HEK293 (cell line): ENCODE measurements at regions not wholly inside any gene's neighbourhood (a gene's known extent, or its start where the extent isn't known, plus 50 kb on each side); places are given as distances from the start of the nearest gene placed in this dataset.

Source experiments
- CTCF ChIA-PET: fragments of 350-600 bp; formaldehyde crosslinking; extraction: SDS; loops from one replicate; lab custom pipeline; 2021; ENCODE audit warnings: antibody characterized with exemption; lab: Yijun Ruan, JAX
- POLR2A ChIA-PET: fragments of 300-600 bp; formaldehyde crosslinking; extraction: SDS; loops from one replicate; lab custom pipeline; 2020; ENCODE audit warnings: antibody characterized with exemption, inconsistent platforms; lab: Yijun Ruan, JAX
- H3K27ac ChIP-seq: fragments of 200-500 bp; sonication (Bioruptor generic); 2 replicates; pipeline ENCODE4 v1.5.1; 2014; ENCODE audit warnings: low read depth, low read length, control low read depth, inconsistent platforms; ENCODE audit errors: extremely low read depth
- H3K36me3 ChIP-seq, 2 experiments: fragments of 200-500 bp in 1 of 2; sonication (Bioruptor generic) in 1 of 2; 1 replicate in 1 of 2; 2 replicates in 1 of 2; pipeline ENCODE4 v1.5.1; 2014 to 2017; ENCODE audit warnings: inconsistent platforms in 2 of 2, low read length in 2 of 2; ENCODE audit not compliant: control insufficient read depth in 2 of 2, insufficient read depth in 1 of 2
- H3K4me1 ChIP-seq: fragments of 200-500 bp; sonication (Bioruptor generic); 2 replicates; pipeline ENCODE4 v1.5.1; 2014; ENCODE audit warnings: mild to moderate bottlenecking, low read length, inconsistent platforms; ENCODE audit not compliant: control insufficient read depth, insufficient read depth
- H3K4me3 ChIP-seq: 2 replicates; pipeline ENCODE4 v1.5.1; 2011; ENCODE audit warnings: low read depth, mild to moderate bottlenecking, control low read depth, low read length, moderate library complexity
- H3K9me3 ChIP-seq: fragments of 200-500 bp; sonication (Bioruptor generic); 2 replicates; pipeline ENCODE4 v1.5.1; 2014; ENCODE audit warnings: low read depth, low read length, inconsistent platforms; ENCODE audit not compliant: control insufficient read depth, insufficient read depth
- HOXC10 ChIP-seq: sonication (generic); formaldehyde crosslinking; IDR thresholded peaks from 2 replicates; pipeline ENCODE4 v1.8.1; 2023; ENCODE audit warnings: mild to moderate bottlenecking, missing genetic modification reagents
- KLF1 ChIP-seq: fragments of 450-650 bp; formaldehyde crosslinking; IDR thresholded peaks from 2 replicates; pipeline ENCODE4 v1.5.1; 2016; ENCODE audit warnings: missing biosample characterization, missing genetic modification characterization
- KLF16 ChIP-seq: fragments of 450-650 bp; formaldehyde crosslinking; IDR thresholded peaks from 2 replicates; pipeline ENCODE4 v1.5.1; 2017; ENCODE audit warnings: missing biosample characterization, missing genetic modification characterization
- KLF7 ChIP-seq: fragments of 450-650 bp; formaldehyde crosslinking; IDR thresholded peaks from 2 replicates; pipeline ENCODE4 v1.5.1; 2016; ENCODE audit warnings: missing biosample characterization, missing genetic modification characterization, borderline replicate concordance
- MYNN ChIP-seq: fragments of 450-650 bp; formaldehyde crosslinking; IDR thresholded peaks from 2 replicates; pipeline ENCODE4 v1.5.1; 2016; ENCODE audit warnings: missing biosample characterization, missing genetic modification characterization, borderline replicate concordance
- ZBTB7A ChIP-seq: fragments of 450-650 bp; formaldehyde crosslinking; IDR thresholded peaks from 2 replicates; pipeline ENCODE4 v1.5.1; 2016; ENCODE audit warnings: low read depth, missing biosample characterization, missing genetic modification characterization
- ZEB2 ChIP-seq: fragments of 450-650 bp; formaldehyde crosslinking; IDR thresholded peaks from 2 replicates; pipeline ENCODE4 v1.5.1; 2016; ENCODE audit warnings: missing biosample characterization, missing genetic modification characterization
- ZNF138 ChIP-seq: fragments of 450-650 bp; formaldehyde crosslinking; IDR thresholded peaks from 2 replicates; pipeline ENCODE4 v1.5.1; 2016; ENCODE audit warnings: missing biosample characterization, missing genetic modification characterization, borderline replicate concordance
- ZNF146 ChIP-seq: fragments of 450-650 bp; formaldehyde crosslinking; IDR thresholded peaks from 2 replicates; pipeline ENCODE4 v1.5.1; 2016; ENCODE audit warnings: missing biosample characterization, missing genetic modification characterization
- ZNF175 ChIP-seq: fragments of 450-650 bp; formaldehyde crosslinking; IDR thresholded peaks from 2 replicates; pipeline ENCODE4 v1.5.1; 2016; ENCODE audit warnings: missing biosample characterization, missing genetic modification characterization
- ZNF211 ChIP-seq: fragments of 450-650 bp; formaldehyde crosslinking; IDR thresholded peaks from 2 replicates; pipeline ENCODE4 v1.5.1; 2016; ENCODE audit warnings: low read depth, missing biosample characterization, missing genetic modification characterization
- ZNF221 ChIP-seq: fragments of 450-650 bp; formaldehyde crosslinking; IDR thresholded peaks from 2 replicates; pipeline ENCODE4 v1.5.1; 2017; ENCODE audit warnings: missing biosample characterization, missing genetic modification characterization, borderline replicate concordance
- ZNF239 ChIP-seq: fragments of 450-650 bp; formaldehyde crosslinking; IDR thresholded peaks from 2 replicates; pipeline ENCODE4 v1.5.1; 2016; ENCODE audit warnings: missing biosample characterization, missing genetic modification characterization
- ZNF362 ChIP-seq: fragments of 450-650 bp; formaldehyde crosslinking; IDR thresholded peaks from 2 replicates; pipeline ENCODE4 v1.5.1; 2016; ENCODE audit warnings: missing biosample characterization, missing genetic modification characterization
- ZNF391 ChIP-seq: fragments of 450-650 bp; formaldehyde crosslinking; IDR thresholded peaks from 2 replicates; pipeline ENCODE4 v1.5.1; 2016; ENCODE audit warnings: low read depth, missing biosample characterization, missing genetic modification characterization, borderline replicate concordance
- ZNF514 ChIP-seq: fragments of 450-650 bp; formaldehyde crosslinking; IDR thresholded peaks from 2 replicates; pipeline ENCODE4 v1.5.1; 2016; ENCODE audit warnings: missing biosample characterization, missing genetic modification characterization
- ZNF610 ChIP-seq: fragments of 450-650 bp; formaldehyde crosslinking; IDR thresholded peaks from 2 replicates; pipeline ENCODE4 v1.5.1; 2016; ENCODE audit warnings: missing biosample characterization, missing genetic modification characterization, borderline replicate concordance
- ZNF621 ChIP-seq: fragments of 450-650 bp; formaldehyde crosslinking; IDR thresholded peaks from 2 replicates; pipeline ENCODE4 v1.5.1; 2017; ENCODE audit warnings: missing biosample characterization, missing genetic modification characterization
- ZNF624 ChIP-seq: fragments of 450-650 bp; formaldehyde crosslinking; IDR thresholded peaks from 2 replicates; pipeline ENCODE4 v1.5.1; 2017; ENCODE audit warnings: missing biosample characterization, missing genetic modification characterization
- ZNF645 ChIP-seq: fragments of 450-650 bp; formaldehyde crosslinking; IDR thresholded peaks from 2 replicates; pipeline ENCODE4; 2016; ENCODE audit warnings: missing biosample characterization, missing genetic modification characterization
- TF ChIP-seq, protein P1 (sequence below): fragments of 450-650 bp; formaldehyde crosslinking; IDR thresholded peaks from 2 replicates; pipeline ENCODE4 v1.5.1; 2016; ENCODE audit warnings: missing biosample characterization, missing genetic modification characterization
- TF ChIP-seq, protein P2 (sequence below): fragments of 450-650 bp; IDR thresholded peaks from 2 replicates; pipeline ENCODE4 v1.5.1; 2018; ENCODE audit warnings: missing biosample characterization, missing genetic modification characterization
- TF ChIP-seq, protein P3 (sequence below): fragments of 450-650 bp; formaldehyde crosslinking; IDR thresholded peaks from 2 replicates; pipeline ENCODE4 v1.5.1; 2016; ENCODE audit warnings: missing biosample characterization, missing genetic modification characterization

DNA sequence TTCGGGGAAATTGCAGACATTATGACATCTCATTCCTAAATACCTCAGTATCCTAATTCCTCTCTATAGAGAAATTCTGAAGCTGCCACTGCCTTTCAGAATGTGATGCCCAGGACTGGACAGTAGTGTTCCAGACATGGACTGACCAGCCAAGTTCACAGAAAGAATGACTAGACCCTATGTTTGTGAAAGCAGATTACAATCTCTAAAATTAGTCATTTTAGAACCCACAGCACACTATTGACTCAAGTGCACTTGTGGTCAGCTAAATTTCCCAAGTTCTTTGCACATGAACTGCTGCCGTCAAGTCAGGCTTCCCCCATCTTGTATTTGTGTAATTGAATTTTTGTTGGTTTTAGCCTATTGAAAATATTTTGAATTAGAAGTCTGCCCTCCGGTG lies 81.0 kb upstream of the ESX1 start (continued):
- TF ChIP-seq ZNF610 (tag by site-specific recombination) (no peak), ZNF645 (no peak), KLF1 (tag by site-specific recombination) (no peak), MYNN (tag by site-specific recombination) (no peak), KLF7 (tag by site-specific recombination) (no peak), ZNF362 (tag by site-specific recombination) (no peak)

DNA sequence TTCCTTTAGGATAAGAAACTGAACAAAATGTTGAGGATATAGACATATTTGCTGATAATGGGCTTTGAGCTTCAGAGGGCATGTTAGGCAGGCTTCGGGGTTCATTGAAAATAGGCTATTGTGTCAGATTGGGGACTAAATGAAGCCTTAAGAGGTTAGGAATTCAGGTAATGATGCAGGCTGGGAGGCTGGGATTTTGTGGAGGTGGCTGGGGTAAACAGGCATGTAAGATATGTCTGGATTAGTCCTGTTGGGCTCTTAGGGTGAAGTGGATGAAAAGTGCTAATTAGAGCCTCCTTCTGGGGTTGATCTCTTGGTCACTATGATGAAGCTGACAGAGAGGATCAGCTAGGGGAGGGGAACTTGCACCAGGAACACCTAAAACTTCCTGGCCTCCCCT lies 80.2 kb upstream of the ESX1 start:
- no peak overlapping the region for H3K4me3 ChIP-seq
- ChIA-PET POLR2A (no interaction called here), CTCF (interaction anchor here (0.7 to 1.3 kb wide), 4 partner anchors 25 to 241 kb away, joined by 3 to 6 read pairs (median 3); no protein-coding TSS in a partner anchor)
- H3K4me1 ChIP-seq: no peaks in the 10 kb centered on the region
- H3K36me3 ChIP-seq: no peaks in the 10 kb centered on the region
- TF ChIP-seq, protein P1, sequence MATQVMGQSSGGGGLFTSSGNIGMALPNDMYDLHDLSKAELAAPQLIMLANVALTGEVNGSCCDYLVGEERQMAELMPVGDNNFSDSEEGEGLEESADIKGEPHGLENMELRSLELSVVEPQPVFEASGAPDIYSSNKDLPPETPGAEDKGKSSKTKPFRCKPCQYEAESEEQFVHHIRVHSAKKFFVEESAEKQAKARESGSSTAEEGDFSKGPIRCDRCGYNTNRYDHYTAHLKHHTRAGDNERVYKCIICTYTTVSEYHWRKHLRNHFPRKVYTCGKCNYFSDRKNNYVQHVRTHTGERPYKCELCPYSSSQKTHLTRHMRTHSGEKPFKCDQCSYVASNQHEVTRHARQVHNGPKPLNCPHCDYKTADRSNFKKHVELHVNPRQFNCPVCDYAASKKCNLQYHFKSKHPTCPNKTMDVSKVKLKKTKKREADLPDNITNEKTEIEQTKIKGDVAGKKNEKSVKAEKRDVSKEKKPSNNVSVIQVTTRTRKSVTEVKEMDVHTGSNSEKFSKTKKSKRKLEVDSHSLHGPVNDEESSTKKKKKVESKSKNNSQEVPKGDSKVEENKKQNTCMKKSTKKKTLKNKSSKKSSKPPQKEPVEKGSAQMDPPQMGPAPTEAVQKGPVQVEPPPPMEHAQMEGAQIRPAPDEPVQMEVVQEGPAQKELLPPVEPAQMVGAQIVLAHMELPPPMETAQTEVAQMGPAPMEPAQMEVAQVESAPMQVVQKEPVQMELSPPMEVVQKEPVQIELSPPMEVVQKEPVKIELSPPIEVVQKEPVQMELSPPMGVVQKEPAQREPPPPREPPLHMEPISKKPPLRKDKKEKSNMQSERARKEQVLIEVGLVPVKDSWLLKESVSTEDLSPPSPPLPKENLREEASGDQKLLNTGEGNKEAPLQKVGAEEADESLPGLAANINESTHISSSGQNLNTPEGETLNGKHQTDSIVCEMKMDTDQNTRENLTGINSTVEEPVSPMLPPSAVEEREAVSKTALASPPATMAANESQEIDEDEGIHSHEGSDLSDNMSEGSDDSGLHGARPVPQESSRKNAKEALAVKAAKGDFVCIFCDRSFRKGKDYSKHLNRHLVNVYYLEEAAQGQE (tag by site-specific recombination): no peak
- TF ChIP-seq ZNF239 (tag by site-specific recombination) (no peak), ZBTB7A (tag by site-specific recombination) (no peak), ZNF624 (tag by site-specific recombination) (no peak), ZEB2 (no peak), ZNF221 (no peak), HOXC10 (CRISPR knock-in tag) (no peak), ZNF362 (tag by site-specific recombination) (no peak), ZNF211 (tag by site-specific recombination) (no peak), ZNF146 (tag by site-specific recombination) (no peak), ZNF391 (no peak), ZNF621 (no peak), KLF16 (tag by site-specific recombination) (no peak), ZNF175 (tag by site-specific recombination) (no peak), ZNF514 (tag by site-specific recombination) (no peak), ZNF138 (tag by site-specific recombination) (no peak)
- TF ChIP-seq, protein P2, sequence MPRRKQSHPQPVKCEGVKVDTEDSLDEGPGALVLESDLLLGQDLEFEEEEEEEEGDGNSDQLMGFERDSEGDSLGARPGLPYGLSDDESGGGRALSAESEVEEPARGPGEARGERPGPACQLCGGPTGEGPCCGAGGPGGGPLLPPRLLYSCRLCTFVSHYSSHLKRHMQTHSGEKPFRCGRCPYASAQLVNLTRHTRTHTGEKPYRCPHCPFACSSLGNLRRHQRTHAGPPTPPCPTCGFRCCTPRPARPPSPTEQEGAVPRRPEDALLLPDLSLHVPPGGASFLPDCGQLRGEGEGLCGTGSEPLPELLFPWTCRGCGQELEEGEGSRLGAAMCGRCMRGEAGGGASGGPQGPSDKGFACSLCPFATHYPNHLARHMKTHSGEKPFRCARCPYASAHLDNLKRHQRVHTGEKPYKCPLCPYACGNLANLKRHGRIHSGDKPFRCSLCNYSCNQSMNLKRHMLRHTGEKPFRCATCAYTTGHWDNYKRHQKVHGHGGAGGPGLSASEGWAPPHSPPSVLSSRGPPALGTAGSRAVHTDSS (tag by site-specific recombination): no peak
- TF ChIP-seq, protein P3, sequence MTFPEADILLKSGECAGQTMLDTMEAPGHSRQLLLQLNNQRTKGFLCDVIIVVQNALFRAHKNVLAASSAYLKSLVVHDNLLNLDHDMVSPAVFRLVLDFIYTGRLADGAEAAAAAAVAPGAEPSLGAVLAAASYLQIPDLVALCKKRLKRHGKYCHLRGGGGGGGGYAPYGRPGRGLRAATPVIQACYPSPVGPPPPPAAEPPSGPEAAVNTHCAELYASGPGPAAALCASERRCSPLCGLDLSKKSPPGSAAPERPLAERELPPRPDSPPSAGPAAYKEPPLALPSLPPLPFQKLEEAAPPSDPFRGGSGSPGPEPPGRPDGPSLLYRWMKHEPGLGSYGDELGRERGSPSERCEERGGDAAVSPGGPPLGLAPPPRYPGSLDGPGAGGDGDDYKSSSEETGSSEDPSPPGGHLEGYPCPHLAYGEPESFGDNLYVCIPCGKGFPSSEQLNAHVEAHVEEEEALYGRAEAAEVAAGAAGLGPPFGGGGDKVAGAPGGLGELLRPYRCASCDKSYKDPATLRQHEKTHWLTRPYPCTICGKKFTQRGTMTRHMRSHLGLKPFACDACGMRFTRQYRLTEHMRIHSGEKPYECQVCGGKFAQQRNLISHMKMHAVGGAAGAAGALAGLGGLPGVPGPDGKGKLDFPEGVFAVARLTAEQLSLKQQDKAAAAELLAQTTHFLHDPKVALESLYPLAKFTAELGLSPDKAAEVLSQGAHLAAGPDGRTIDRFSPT (tag by site-specific recombination): no peak
- H3K27ac ChIP-seq: no peak overlapping the region
- H3K9me3 ChIP-seq: no peaks in the 10 kb centered on the region
